MM.1S (cell line): ENCODE measurements at regions not wholly inside any gene's neighbourhood (a gene's known extent, or its start where the extent isn't known, plus 50 kb on each side); places are given as distances from the start of the nearest gene placed in this dataset.

ENCODE experiments used
- DNase-seq: peaks from one replicate; pipeline ENCODE4 v3.0.0-alpha.2; 2015
- H2AFZ ChIP-seq: fragments of 300-600 bp; sonication (generic); 2 replicates; pipeline ENCODE4 v1.6.0; 2016; ENCODE audit warnings: antibody characterized with exemption, low read length
- H3F3A ChIP-seq: fragments of 300-600 bp; sonication (generic); 2 replicates; pipeline ENCODE4 v1.6.1; 2016; ENCODE audit warnings: mild to moderate bottlenecking, antibody characterized with exemption, low read length, moderate library complexity, mixed read lengths; ENCODE audit not compliant: insufficient read depth
- H3K27ac ChIP-seq: fragments of 300-600 bp; sonication (generic); 2 replicates; pipeline ENCODE4 v1.5.1; 2016; ENCODE audit warnings: mild to moderate bottlenecking, low read length
- H3K27me3 ChIP-seq: fragments of 300-600 bp; sonication (generic); replicated peaks from 2 replicates; pipeline ENCODE4 v1.6.0; 2016; ENCODE audit warnings: low read length; ENCODE audit not compliant: insufficient read depth
- H3K36me3 ChIP-seq: fragments of 300-600 bp; sonication (generic); replicated peaks from 2 replicates; pipeline ENCODE4 v1.6.1; 2016; ENCODE audit warnings: mild to moderate bottlenecking, low read length, mixed read lengths; ENCODE audit not compliant: insufficient read depth
- H3K4me1 ChIP-seq: fragments of 300-600 bp; sonication (generic); 2 replicates; pipeline ENCODE4 v1.6.1; 2016; ENCODE audit warnings: low read length, mixed read lengths
- H3K4me2 ChIP-seq: fragments of 300-600 bp; sonication (generic); 2 replicates; pipeline ENCODE4 v1.6.0; 2016; ENCODE audit warnings: low read depth, low read length
- H3K4me3 ChIP-seq: fragments of 300-600 bp; sonication (generic); 2 replicates; pipeline ENCODE4 v1.5.1; 2016; ENCODE audit warnings: low read length, mixed read lengths
- H3K79me2 ChIP-seq: fragments of 300-600 bp; sonication (generic); 2 replicates; pipeline ENCODE4 v1.6.1; 2016; ENCODE audit warnings: mixed run types, low read length, mixed read lengths
- H3K9ac ChIP-seq: fragments of 300-600 bp; sonication (generic); 2 replicates; pipeline ENCODE4 v1.6.1; 2016; ENCODE audit warnings: low read length, mixed read lengths
- H3K9me2 ChIP-seq: fragments of 300-600 bp; sonication (generic); replicated peaks from 2 replicates; pipeline ENCODE4 v1.6.1; 2016; ENCODE audit warnings: mild to moderate bottlenecking, low read length, mixed read lengths; ENCODE audit not compliant: insufficient read depth
- H3K9me3 ChIP-seq: fragments of 300-600 bp; sonication (generic); replicated peaks from 2 replicates; pipeline ENCODE4 v1.6.1; 2016; ENCODE audit warnings: mild to moderate bottlenecking, low read length, mixed read lengths; ENCODE audit not compliant: insufficient read depth
- H4K20me1 ChIP-seq: fragments of 300-600 bp; sonication (generic); 2 replicates; pipeline ENCODE4 v1.6.1; 2016; ENCODE audit warnings: mild to moderate bottlenecking, low read length, moderate library complexity, mixed read lengths; ENCODE audit not compliant: insufficient read depth
- CTCF ChIP-seq: fragments of 300-600 bp; sonication (generic); IDR thresholded peaks from 2 replicates; pipeline ENCODE4 v1.5.1; 2016; ENCODE audit warnings: antibody characterized with exemption, low read length, mixed read lengths
- EZH2 ChIP-seq: fragments of 300-600 bp; sonication (generic); optimal IDR thresholded peaks from 2 replicates; pipeline ENCODE3; 2017; ENCODE audit warnings: low read depth, mild to moderate bottlenecking, antibody characterized with exemption, low read length, mixed read lengths
- EZH2phosphoT487 ChIP-seq: fragments of 300-600 bp; sonication (generic); IDR thresholded peaks from 2 replicates; pipeline ENCODE4 v1.6.1; 2018; ENCODE audit warnings: antibody characterized with exemption, low read length

- TF ChIP-seq CTCF (no peak), EZH2phosphoT487 (no peak), EZH2 (no peak)
- no peaks in the 10 kb centered on the region for H3K4me1 ChIP-seq
- H3K9me2 ChIP-seq = no peaks in the 10 kb centered on the region
- no peaks in the 10 kb centered on the region for H3K79me2 ChIP-seq
- H3K27me3 ChIP-seq = no peaks in the 10 kb centered on the region
- H3K9ac ChIP-seq = no peak overlapping the region
- no peaks in the 10 kb centered on the region for H4K20me1 ChIP-seq
- H3K4me3 ChIP-seq = no peak overlapping the region
- H3F3A ChIP-seq = no peaks in the 10 kb centered on the region
- H3K36me3 ChIP-seq = no peaks in the 10 kb centered on the region
- no peak overlapping the region for H3K4me2 ChIP-seq
- no peaks in the 10 kb centered on the region for H3K9me3 ChIP-seq
- no peak overlapping the region for H3K27ac ChIP-seq
- no peak overlapping the region for H2AFZ ChIP-seq
- DNase-seq = no peak
Measured at GRCh38 chr18:53861185-53861584, 363.3 kb downstream of the MBD2 start.

DNA sequence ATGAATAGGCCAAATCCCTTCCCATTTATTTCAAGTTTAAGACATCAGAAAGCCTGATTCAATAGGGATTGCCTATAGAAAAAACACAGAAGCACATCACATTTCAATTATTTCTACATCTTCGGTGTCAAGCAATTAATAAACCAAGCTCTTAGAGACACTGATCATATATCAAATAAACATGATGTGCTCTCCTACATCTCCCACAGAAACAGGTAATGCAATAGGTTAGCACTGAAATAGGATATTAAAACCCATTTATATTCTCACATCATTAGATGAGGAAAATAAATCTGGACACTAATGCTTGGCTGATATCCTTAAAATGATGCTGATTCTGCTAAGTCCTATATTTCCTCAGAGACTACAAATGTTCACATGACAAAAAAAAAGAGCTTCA lies 364.7 kb downstream of the MBD2 start:
- H2AFZ ChIP-seq = no peak overlapping the region
- no peak overlapping the region for H3K27ac ChIP-seq
- H4K20me1 ChIP-seq = no peaks in the 10 kb centered on the region
- H3K9me3 ChIP-seq = no peaks in the 10 kb centered on the region
- H3K4me3 ChIP-seq = no peak overlapping the region
- no peak overlapping the region for H3K4me2 ChIP-seq
- no peaks in the 10 kb centered on the region for H3K9me2 ChIP-seq
- no peaks in the 10 kb centered on the region for H3K4me1 ChIP-seq
- H3F3A ChIP-seq = no peaks in the 10 kb centered on the region
- no peak overlapping the region for H3K9ac ChIP-seq
- no peaks in the 10 kb centered on the region for H3K36me3 ChIP-seq
- DNase-seq = no peak
- TF ChIP-seq EZH2phosphoT487 (no peak), CTCF (no peak), EZH2 (no peak)
- H3K27me3 ChIP-seq = no peaks in the 10 kb centered on the region
- no peaks in the 10 kb centered on the region for H3K79me2 ChIP-seq

DNA sequence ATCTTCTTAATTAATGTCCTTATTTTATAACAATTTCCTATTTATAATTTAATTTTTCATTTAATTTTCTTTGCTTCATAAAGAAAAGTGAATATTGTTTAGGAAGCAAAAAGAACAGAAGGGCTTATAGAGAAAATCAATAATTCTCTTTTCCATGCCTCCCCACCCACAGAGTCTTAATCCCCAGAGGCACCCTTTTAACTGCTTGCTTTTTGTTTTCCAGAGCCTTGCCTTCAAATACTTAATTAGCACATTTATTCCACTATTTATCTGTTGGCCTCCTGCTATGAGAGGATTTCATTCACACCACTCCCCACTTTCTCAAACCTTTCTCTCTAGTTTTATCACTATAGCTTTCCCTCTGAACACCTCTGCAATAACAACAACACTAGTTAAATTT lies 373.6 kb downstream of the MBD2 start:
- H3K9me3 ChIP-seq = no peaks in the 10 kb centered on the region

More for the DNA sequence above, 373.6 kb downstream of the MBD2 start:
- DNase-seq = no peak
- Histone ChIP-seq H3K79me2 (no peaks in the 10 kb centered on the region), H3K4me2 (no peak overlapping the region), H3K4me3 (no peak overlapping the region), H3K9me2 (no peaks in the 10 kb centered on the region), H3F3A (no peaks in the 10 kb centered on the region), H4K20me1 (no peaks in the 10 kb centered on the region), H3K9ac (no peak overlapping the region), H3K36me3 (no peaks in the 10 kb centered on the region), H2AFZ (no peak overlapping the region), H3K27ac (no peak overlapping the region), H3K27me3 (no peaks in the 10 kb centered on the region), H3K4me1 (no peaks in the 10 kb centered on the region)
- TF ChIP-seq CTCF (no peak), EZH2phosphoT487 (no peak), EZH2 (no peak)
